GM12864 (cell line): ENCODE measurements at regions not wholly inside any gene's neighbourhood (a gene's known extent, or its start where the extent isn't known, plus 50 kb on each side); places are given as distances from the start of the nearest gene placed in this dataset.

Experiments used
- DNase-seq: peaks from one replicate; pipeline ENCODE4 v3.0.0-alpha.2; 2011; ENCODE audit warnings: low read depth
- H3K4me3 ChIP-seq: 2 replicates; pipeline ENCODE4 v1.5.1; 2011; ENCODE audit warnings: mild to moderate bottlenecking, low read depth, low read length, control low read depth
- CTCF ChIP-seq: IDR thresholded peaks from 2 replicates; pipeline ENCODE4 v1.5.1; 2011; ENCODE audit warnings: low read depth, mild to moderate bottlenecking, moderate library complexity, low read length, control low read depth, inconsistent platforms; ENCODE audit errors: missing control alignments

GRCh38 chr12:107311682-107312081, 218.3 kb upstream of the CRY1 start:
- no peak for DNase-seq
- TF ChIP-seq CTCF, result no peak
- H3K4me3 ChIP-seq, result no peak overlapping the region

GRCh38 chr12:107317751-107318555, 224.6 kb upstream of the CRY1 start:
- DNase-seq, result no peak
- no peak for TF ChIP-seq CTCF
- H3K4me3 ChIP-seq, result no peak overlapping the region

GRCh38 chr12:107318556-107318805, 225.1 kb upstream of the CRY1 start:
- H3K4me3 ChIP-seq, result no peak overlapping the region
- DNase-seq, result no peak
- TF ChIP-seq CTCF, result no peak

- H3K4me3 ChIP-seq, result no peak overlapping the region
- TF ChIP-seq CTCF, result no peak
- no peak for DNase-seq
These were observed 225.6 kb upstream of the CRY1 start for GRCh38 chr12:107318806-107319532.

GRCh38 chr12:107319533-107320032, 226.2 kb upstream of the CRY1 start:
- DNase-seq, result no peak
- H3K4me3 ChIP-seq, result no peak overlapping the region
- no peak for TF ChIP-seq CTCF

- DNase-seq, result no peak
- H3K4me3 ChIP-seq, result no peak overlapping the region
- TF ChIP-seq CTCF, result no peak
These were observed 226.9 kb upstream of the CRY1 start for GRCh38 chr12:107320033-107320928.
